HG03280 (cell line): ENCODE measurements at regions not wholly inside any gene's neighbourhood (a gene's known extent, or its start where the extent isn't known, plus 50 kb on each side); places are given as distances from the start of the nearest gene placed in this dataset.
"Not testable (repeated sequence)": the region's sequence is repeated elsewhere in the genome, so short reads cannot be mapped to it uniquely, and the experiment has no call there.

Experiments used
- ATAC-seq: cut with Tn5 transposase; IDR thresholded peaks from one replicate; pipeline ENCODE4 v1.9.1; 2021; ENCODE audit warnings: mild to moderate bottlenecking, moderate library complexity; ENCODE audit not compliant: unreplicated experiment

DNA sequence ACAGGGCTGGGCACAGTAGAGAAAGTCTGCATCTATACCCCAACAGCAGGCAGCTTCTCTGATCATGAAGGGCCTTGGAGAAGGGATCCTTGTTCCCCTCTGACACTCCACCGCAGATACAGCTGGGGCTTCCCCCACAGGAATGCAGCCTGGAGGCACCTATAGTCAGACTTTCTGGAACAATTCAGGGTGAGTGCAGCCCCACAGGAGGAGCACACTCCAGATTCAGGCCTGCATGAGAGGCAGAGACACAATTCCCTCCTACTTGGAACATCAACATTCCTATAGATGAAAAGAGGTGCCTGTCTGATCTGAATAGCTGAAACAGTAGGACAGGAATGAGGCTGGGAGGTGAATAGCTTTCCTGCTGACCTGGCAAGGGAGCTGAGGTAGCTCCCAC lies 1298.0 kb upstream of the CNTN5 start:
- no peak for ATAC-seq

- ATAC-seq: no peak
These were observed 1291.0 kb upstream of the CNTN5 start for GRCh38 chr11:97729546-97730272.

DNA sequence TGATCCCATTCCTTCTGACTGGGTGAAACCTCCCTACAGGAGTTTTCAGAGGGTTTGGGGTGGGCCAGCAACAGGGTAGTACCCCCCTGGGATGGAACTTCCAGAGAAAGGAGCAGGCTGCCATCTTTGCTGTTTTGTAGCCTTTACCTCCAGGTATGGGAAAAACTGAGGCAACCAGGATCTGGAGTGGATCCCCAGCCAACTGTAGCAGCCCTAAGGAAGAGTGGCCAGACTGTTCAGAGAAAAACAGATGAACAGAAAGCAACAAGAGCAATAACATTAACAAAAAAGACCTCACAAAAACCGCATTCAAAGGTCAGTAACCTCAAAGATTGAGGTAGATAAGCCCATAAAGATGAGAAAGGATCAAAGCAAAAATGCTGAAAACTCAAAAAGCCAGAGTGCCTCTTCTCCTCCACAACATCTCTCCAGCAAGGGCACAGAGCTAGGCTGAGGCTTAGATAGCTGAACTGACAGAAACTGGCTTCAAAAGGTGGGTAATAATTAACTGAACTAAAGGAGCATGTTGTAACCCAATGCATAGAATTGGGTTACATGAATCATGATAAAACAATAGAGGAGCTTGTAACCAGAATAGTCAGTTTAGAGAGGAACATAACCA lies 1288.6 kb upstream of the CNTN5 start:
- no peak for ATAC-seq

DNA sequence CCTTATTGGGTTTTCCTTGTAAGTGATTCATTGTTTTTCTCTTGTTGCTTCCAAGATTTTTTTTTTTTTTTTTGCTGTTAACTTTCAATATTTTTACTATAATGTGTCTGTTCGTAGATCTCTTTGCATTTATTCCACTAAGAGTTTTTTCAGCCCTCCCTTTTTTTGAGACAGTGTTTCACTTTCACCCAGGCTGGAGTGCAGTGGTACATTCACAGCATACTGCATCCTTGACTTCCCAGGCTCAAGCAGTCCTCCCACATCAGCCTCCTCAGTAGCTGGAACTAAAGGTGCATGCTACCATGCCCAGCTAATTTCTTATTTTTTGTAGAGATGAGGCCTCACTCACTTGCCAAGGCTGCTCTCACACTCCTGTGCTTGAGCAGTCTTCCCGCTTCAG lies 1282.0 kb upstream of the CNTN5 start:
- ATAC-seq: no peak

DNA sequence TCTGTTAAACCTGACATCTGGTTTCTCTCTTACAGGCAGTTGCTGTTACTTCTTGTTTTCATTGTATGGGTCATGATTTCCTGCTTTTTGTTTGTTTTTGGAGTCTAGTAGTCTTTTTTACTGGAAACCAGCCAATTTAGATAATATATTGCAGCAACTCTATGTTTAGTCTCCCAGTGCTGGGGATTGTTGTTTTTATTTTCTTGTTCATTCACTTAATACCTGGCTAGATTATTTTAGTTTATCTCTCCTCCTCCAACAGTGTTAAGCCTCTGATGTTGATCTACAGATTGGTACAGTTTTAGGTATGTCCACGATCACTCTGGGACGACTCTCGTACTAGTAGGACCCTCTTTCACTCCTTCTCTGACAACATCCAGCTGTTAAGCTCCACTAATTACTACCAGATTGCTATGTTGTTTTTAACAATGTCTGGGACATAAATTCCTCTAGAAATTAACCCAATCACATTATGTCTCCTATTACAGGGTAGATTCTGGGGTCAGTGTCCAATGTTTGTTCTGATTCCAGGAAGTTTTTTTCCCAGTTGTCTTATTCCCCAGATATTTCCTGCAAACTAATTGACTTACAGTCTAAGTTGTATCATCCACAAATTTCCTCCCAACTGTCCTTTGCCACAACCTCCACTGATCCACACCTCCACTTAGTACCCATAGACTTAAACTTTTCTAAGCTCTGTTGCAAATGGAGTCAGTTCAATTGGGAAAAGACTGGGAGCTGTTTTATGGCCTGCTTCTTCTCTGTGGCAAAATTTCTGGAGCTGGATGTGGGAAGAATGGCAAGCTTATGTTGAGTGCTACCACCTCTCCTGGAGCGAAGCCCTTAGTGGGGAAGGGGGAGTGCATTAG lies 1280.6 kb upstream of the CNTN5 start:
- ATAC-seq: no peak

- ATAC-seq: no peak
These were observed 1280.0 kb upstream of the CNTN5 start for GRCh38 chr11:97740801-97741151.

- ATAC-seq: no peak
These were observed 1278.0 kb upstream of the CNTN5 start for GRCh38 chr11:97742717-97743116.

DNA sequence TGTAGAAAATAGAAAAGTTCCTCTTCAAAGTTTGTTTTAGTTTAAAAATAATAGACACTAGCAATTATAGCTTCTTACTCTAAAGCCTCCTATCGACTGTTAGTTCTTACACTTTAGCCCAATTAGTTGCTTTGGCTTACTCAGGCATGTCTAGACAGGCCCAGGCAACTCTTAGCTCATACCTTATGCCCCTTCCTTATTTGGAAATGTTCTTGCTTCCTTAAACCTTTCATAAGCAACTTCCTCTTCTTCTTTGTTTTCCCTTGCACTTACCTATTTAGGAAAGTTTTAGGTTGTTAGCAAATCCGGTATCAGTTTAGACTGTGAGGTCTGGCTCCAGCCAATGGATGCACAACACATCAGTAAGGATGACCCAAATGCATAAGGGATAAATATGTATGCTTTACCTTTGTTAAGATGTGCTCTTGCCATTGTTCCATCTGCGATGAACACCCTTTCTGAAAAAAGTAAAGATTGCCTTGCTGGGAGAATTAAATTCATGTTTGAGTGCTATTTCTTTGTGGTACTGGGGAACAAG lies 1277.5 kb upstream of the CNTN5 start:
- no peak for ATAC-seq

DNA sequence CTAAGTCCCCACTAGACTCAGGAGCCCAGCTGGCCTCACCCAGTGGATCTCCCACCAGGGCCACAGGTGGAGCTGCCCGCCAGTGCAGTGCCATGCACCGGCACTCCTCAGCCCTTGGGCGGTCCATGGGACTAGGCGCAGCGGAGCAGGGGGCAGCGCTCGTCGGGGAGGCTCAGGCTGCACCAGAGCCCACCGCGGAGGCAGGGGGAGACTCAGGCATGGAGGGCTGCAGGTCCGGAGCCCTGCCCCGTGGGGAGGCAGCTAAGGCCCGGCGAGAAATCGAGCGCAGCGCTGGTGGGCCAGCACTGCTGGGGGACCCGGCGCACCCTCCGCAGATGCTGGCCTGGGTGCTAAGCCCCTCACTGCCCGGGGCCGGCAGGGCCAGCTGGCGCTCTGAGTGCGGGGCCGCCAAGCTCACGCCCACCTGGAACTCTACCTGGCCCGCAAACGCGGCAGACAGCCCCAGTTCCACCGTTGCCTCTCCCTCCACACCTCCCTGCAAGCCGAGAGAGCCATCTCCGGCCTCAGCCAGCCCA lies 1275.2 kb upstream of the CNTN5 start:
- no peak for ATAC-seq

DNA sequence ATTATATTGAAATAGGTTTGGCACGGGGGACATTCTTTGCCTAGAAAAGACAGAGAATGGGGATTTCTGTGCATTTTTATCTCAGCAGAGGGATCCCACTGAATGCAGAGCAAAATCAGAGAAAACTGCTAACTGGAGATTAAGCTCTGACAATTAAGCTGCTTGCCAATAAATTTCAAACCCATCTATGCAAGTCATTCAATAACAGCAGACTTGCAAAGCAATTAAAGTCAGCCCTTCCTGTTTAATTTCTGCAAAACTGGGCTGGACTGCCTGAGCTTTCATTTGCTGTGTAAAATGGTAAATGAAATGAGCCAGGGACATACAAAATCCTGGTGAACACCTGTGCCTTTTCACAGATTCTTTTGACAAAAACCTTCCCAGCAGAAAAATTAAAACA lies 1273.9 kb upstream of the CNTN5 start:
- ATAC-seq: no peak

GRCh38 chr11:97751405-97751804 lies 1269.3 kb upstream of the CNTN5 start:
- ATAC-seq: no peak

GRCh38 chr11:97751952-97752351 lies 1268.8 kb upstream of the CNTN5 start:
- ATAC-seq: no peak

- ATAC-seq: no peak
These were observed 1265.8 kb upstream of the CNTN5 start for GRCh38 chr11:97754976-97755375.

GRCh38 chr11:97756571-97757335 lies 1264.0 kb upstream of the CNTN5 start:
- ATAC-seq: no peak

GRCh38 chr11:97761175-97761574 lies 1259.6 kb upstream of the CNTN5 start:
- no peak for ATAC-seq

DNA sequence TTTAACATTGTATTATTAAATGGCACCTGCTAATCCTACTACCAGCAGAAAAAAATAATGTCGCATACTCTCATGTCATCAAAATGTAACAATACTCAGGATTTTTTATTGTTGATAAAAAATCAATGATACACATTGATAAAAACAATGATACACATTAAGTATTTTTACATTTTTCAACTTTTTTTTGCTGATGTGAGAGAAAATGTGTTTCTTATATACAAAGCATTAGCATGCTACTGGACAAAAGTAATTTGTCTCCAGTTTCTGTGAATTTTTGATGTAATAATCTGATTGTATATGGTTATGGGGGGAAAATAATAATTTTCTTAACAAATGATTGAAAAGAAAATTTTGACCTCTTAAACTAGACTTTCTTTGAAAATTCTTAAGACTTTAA lies 1256.6 kb upstream of the CNTN5 start:
- ATAC-seq: no peak

GRCh38 chr11:97764605-97765004 lies 1256.1 kb upstream of the CNTN5 start:
- no peak for ATAC-seq

GRCh38 chr11:97770570-97770969 lies 1250.2 kb upstream of the CNTN5 start:
- ATAC-seq: no peak

DNA sequence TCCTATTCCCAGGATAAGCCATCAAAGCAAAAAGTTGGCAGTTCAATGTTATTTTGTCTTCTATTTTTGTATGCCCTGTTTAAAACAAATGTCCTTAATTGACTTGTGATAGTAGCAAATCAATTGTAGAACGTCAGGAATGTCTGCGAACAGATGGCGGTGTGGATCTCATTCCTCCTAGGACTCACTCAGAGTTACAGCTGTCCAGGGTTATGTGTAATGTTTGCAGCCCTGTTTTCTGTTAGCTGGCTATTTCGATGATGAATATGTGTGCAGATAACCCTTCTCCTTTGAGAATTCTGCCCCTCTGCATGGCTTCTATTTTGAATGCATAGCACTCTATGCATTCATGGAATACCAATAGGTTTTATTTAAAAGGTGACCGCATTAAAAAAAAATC lies 1248.0 kb upstream of the CNTN5 start:
- no peak for ATAC-seq

- not testable (repeated sequence) for ATAC-seq
These were observed 1236.4 kb upstream of the CNTN5 start for GRCh38 chr11:97784388-97784787.

DNA sequence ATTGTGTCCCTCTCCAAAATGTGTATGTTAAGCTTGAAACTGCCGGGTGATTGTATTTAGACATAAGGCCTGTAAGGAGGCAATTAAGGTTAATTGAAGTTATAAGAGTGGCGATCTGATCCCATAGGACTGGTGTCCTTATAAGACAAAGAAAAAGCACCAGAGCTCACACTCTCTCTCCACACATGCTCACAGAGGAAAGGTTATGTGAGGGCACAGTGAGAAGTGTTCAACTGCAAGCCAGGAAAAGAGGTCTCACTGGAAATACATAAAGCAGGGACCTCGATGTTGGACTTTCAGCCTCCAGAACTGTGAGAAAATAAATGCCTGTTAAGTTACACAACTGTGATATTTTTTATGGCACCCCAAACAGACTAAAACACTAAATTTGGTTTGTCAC lies 1233.8 kb upstream of the CNTN5 start:
- ATAC-seq: no peak
